Endodermal cell (in vitro differentiated cells): ENCODE measurements at regions not wholly inside any gene's neighbourhood (a gene's known extent, or its start where the extent isn't known, plus 50 kb on each side); places are given as distances from the start of the nearest gene placed in this dataset.

Experiments used
- DNase-seq: peaks from one replicate; pipeline ENCODE4 v3.0.0-alpha.2; 2017
- H3K27ac ChIP-seq: 2 replicates; pipeline ENCODE4 v1.5.1; 2013; ENCODE audit warnings: mild to moderate bottlenecking, low read depth, low read length, moderate library complexity
- H3K27me3 ChIP-seq: 2 replicates; pipeline ENCODE4 v1.6.1; 2013; ENCODE audit warnings: mild to moderate bottlenecking, low read length, moderate library complexity; ENCODE audit not compliant: insufficient read depth, control insufficient read depth, poor library complexity, severe bottlenecking
- H3K36me3 ChIP-seq: 2 replicates; pipeline ENCODE4 v1.7.0; 2013; ENCODE audit warnings: mild to moderate bottlenecking, low read length, moderate library complexity; ENCODE audit not compliant: control insufficient read depth, insufficient read depth
- H3K4me1 ChIP-seq: one replicate; pipeline ENCODE4 v1.7.0; 2013; ENCODE audit warnings: low read length; ENCODE audit not compliant: control insufficient read depth, insufficient read depth
- H3K4me3 ChIP-seq: 2 replicates; pipeline ENCODE4 v1.5.1; 2013; ENCODE audit warnings: mild to moderate bottlenecking, low read length, moderate library complexity
- H3K9ac ChIP-seq: 2 replicates; pipeline ENCODE4 v1.6.1; 2013; ENCODE audit warnings: mild to moderate bottlenecking, low read length, moderate library complexity; ENCODE audit not compliant: poor library complexity, severe bottlenecking; ENCODE audit errors: extremely low read depth
- H3K9me3 ChIP-seq: 2 replicates; pipeline ENCODE4 v1.6.1; 2013; ENCODE audit warnings: mild to moderate bottlenecking, low read length, moderate library complexity; ENCODE audit not compliant: control insufficient read depth
- H3K27ac Mint-ChIP-seq: 2 replicates; pipeline ENCODE4 v1.8.0; 2020; ENCODE audit warnings: mixed read lengths
- H3K27me3 Mint-ChIP-seq: 2 replicates; pipeline ENCODE4 v1.8.0; 2021; ENCODE audit warnings: mild to moderate bottlenecking, mixed read lengths; ENCODE audit not compliant: insufficient read depth
- H3K36me3 Mint-ChIP-seq: 2 replicates; pipeline ENCODE4 v1.8.0; 2020; ENCODE audit warnings: low read depth, mixed read lengths
- H3K4me1 Mint-ChIP-seq: 2 replicates; pipeline ENCODE4 v1.8.0; 2020; ENCODE audit warnings: mixed read lengths
- H3K4me3 Mint-ChIP-seq: 2 replicates; pipeline ENCODE4 v1.8.0; 2020; ENCODE audit warnings: mild to moderate bottlenecking, moderate library complexity, mixed read lengths
- H3K9me3 Mint-ChIP-seq: 2 replicates; pipeline ENCODE4 v1.8.0; 2020; ENCODE audit warnings: mild to moderate bottlenecking, mixed read lengths
- CTCF ChIP-seq: fragments of 200-600 bp; sonication (generic); conservative IDR thresholded peaks from 2 replicates; pipeline ENCODE4 v1.5.0; 2021; ENCODE audit warnings: antibody characterized with exemption, mild to moderate bottlenecking
- WGBS, 2 experiments: methylation state at CpG; one replicate each; pipeline versions ENCODE4 v1.1.5 to v1.1.7; 2013; ENCODE audit warnings: missing lambda C conversion rate in 2 of 2, mixed read lengths in 1 of 2; ENCODE audit not compliant: insufficient coverage in 1 of 2, insufficient read length in 1 of 2; 5-methylcytosine and 5-hydroxymethylcytosine counted together

- no peak overlapping the region for H3K27ac Mint-ChIP-seq
- Histone ChIP-seq H3K9me3 (peaks cover 3% of the 10 kb centered on the region), H3K27me3 (peaks cover 5% of the 10 kb centered on the region), H3K9ac (no peak overlapping the region), H3K4me1 (peaks cover 4% of the 10 kb centered on the region), H3K27ac (no peak overlapping the region), H3K4me3 (no peak overlapping the region), H3K36me3 (no peaks in the 10 kb centered on the region)
- no peaks in the 10 kb centered on the region for H3K36me3 Mint-ChIP-seq
- H3K9me3 Mint-ChIP-seq = peaks cover 8% of the 10 kb centered on the region
- DNase-seq = no peak
- H3K4me1 Mint-ChIP-seq = peaks cover 10% of the 10 kb centered on the region
- TF ChIP-seq CTCF = no peak
- 60 to 91% methylated on average over 1 to 3 of the region's 3 CpGs for WGBS, 2 experiments
- H3K27me3 Mint-ChIP-seq = peaks cover 9% of the 10 kb centered on the region
- no peak overlapping the region for H3K4me3 Mint-ChIP-seq
These were observed 265.0 kb downstream of the OPA1 start for GRCh38 chr3:193857996-193858395.

GRCh38 chr3:193859195-193859594, 266.2 kb downstream of the OPA1 start:
- Mint-ChIP-seq H3K4me1 (no peaks in the 10 kb centered on the region), H3K36me3 (no peaks in the 10 kb centered on the region), H3K4me3 (no peak overlapping the region), H3K27ac (no peak overlapping the region), H3K9me3 (peaks cover 8% of the 10 kb centered on the region), H3K27me3 (peaks cover 5% of the 10 kb centered on the region)
- H3K27me3 ChIP-seq = peaks cover 5% of the 10 kb centered on the region
- DNase-seq = no peak
- no peak for TF ChIP-seq CTCF
- no peak overlapping the region for H3K4me3 ChIP-seq
- no peak overlapping the region for H3K27ac ChIP-seq
- H3K4me1 ChIP-seq = no peaks in the 10 kb centered on the region
- no peaks in the 10 kb centered on the region for H3K36me3 ChIP-seq
- H3K9me3 ChIP-seq = peaks cover 3% of the 10 kb centered on the region
- 97% methylated on average over 3 of the region's 3 CpGs; no CpG with 5 or more reads in 1 of the 2 experiments for WGBS, 2 experiments
- H3K9ac ChIP-seq = no peak overlapping the region

- no peak overlapping the region for H3K9ac ChIP-seq
- no peak overlapping the region for H3K27ac Mint-ChIP-seq
- H3K4me3 ChIP-seq = no peak overlapping the region
- DNase-seq = no peak
- H3K27me3 ChIP-seq = peaks cover 5% of the 10 kb centered on the region
- peaks cover 3% of the 10 kb centered on the region for H3K9me3 ChIP-seq
- no peaks in the 10 kb centered on the region for H3K4me1 Mint-ChIP-seq
- H3K4me3 Mint-ChIP-seq = no peak overlapping the region
- no peaks in the 10 kb centered on the region for H3K36me3 Mint-ChIP-seq
- 87 to 88% methylated on average over 1 to 2 of the region's 2 CpGs for WGBS, 2 experiments
- H3K27ac ChIP-seq = no peak overlapping the region
- no peaks in the 10 kb centered on the region for H3K4me1 ChIP-seq
- H3K36me3 ChIP-seq = no peaks in the 10 kb centered on the region
- H3K9me3 Mint-ChIP-seq = peaks cover 8% of the 10 kb centered on the region
- H3K27me3 Mint-ChIP-seq = peaks cover 5% of the 10 kb centered on the region
- TF ChIP-seq CTCF = no peak
These were observed 268.0 kb downstream of the OPA1 start for GRCh38 chr3:193861012-193861411.
